ENCODE measurements at regions not wholly inside any gene's neighbourhood (a gene's known extent, or its start where the extent isn't known, plus 50 kb on each side); places are given as distances from the start of the nearest gene placed in this dataset.

DNA sequence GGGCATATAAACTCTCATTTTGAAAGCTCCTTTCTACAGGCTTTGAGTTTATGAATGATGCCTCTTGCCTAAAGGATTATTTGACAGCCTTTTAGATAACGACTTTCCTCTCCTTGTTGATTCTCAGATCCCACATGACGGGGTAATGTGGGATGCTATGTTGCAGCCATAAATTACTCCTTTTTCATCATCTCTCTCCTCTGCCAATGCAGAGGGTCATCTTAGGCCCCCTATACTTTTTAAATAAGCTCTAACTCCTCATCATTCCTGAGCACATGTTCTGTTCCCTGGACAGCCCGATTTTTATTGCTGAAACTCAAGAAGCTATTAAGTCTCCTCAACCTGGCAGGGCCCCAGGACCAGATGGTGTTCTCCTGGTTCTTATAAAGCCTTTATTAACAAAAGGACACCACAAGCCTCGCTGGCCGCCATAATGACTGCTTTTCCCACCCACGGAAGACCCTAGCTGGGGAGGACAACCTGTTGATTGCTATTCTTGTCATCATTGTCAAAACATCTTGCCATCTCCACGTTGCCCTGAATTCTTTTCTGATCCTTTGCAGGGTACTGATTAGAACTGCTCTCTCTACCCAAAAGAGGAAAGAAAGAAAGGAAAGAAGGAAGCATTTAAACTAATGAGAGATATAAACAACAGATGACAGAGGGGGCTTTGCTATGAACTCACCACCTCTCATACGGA, 150.7 kb downstream of the DHX15 start:
- no peak for DNase-seq (ENCODE audit: low read depth, low spot score)
- no peaks in the 10 kb centered on the region for H3K36me3 Mint-ChIP-seq (ENCODE audit: low read depth)
- TF ChIP-seq, protein P1, sequence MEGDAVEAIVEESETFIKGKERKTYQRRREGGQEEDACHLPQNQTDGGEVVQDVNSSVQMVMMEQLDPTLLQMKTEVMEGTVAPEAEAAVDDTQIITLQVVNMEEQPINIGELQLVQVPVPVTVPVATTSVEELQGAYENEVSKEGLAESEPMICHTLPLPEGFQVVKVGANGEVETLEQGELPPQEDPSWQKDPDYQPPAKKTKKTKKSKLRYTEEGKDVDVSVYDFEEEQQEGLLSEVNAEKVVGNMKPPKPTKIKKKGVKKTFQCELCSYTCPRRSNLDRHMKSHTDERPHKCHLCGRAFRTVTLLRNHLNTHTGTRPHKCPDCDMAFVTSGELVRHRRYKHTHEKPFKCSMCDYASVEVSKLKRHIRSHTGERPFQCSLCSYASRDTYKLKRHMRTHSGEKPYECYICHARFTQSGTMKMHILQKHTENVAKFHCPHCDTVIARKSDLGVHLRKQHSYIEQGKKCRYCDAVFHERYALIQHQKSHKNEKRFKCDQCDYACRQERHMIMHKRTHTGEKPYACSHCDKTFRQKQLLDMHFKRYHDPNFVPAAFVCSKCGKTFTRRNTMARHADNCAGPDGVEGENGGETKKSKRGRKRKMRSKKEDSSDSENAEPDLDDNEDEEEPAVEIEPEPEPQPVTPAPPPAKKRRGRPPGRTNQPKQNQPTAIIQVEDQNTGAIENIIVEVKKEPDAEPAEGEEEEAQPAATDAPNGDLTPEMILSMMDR (conservative IDR thresholded peaks at IDR 0.05), result no peak
- no peaks in the 10 kb centered on the region for H3K4me1 Mint-ChIP-seq
- H3K9me3 Mint-ChIP-seq, result peaks cover 5% of the 10 kb centered on the region
- H3K27me3 Mint-ChIP-seq (ENCODE audit: low read depth), result peaks cover 3% of the 10 kb centered on the region
- no peak overlapping the region for H3K4me3 Mint-ChIP-seq
- H3K27ac Mint-ChIP-seq (ENCODE audit: unreplicated experiment), result no peak overlapping the region

DNA sequence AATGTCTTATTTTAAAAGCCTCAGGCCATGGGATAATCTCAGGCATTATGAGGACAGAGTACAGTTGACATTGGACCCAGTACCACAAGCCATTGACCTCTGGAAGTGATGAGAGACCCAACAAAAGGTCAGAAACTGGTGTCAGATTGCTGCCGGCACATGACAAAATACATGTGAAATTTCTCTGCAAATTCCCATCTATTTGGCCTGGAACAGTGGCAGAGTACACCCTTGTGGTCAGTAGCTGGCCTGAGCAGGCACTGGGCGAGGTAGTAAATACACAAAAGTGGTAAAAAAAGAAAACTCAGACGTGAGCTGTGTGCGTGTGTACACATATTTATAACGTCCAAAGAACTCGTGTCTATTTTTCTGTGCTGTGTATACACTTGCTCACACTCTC, 155.5 kb downstream of the DHX15 start:
- Mint-ChIP-seq H3K27me3 (ENCODE audit: low read depth) (no peaks in the 10 kb centered on the region), H3K36me3 (ENCODE audit: low read depth) (no peaks in the 10 kb centered on the region), H3K4me1 (no peaks in the 10 kb centered on the region), H3K4me3 (no peak overlapping the region), H3K27ac (ENCODE audit: unreplicated experiment) (no peak overlapping the region), H3K9me3 (peaks cover 5% of the 10 kb centered on the region)
- DNase-seq (ENCODE audit: low read depth, low spot score), result no peak
- TF ChIP-seq, protein P1 (conservative IDR thresholded peaks at IDR 0.05), result no peak

- Mint-ChIP-seq H3K9me3 (peaks cover 7% of the 10 kb centered on the region), H3K4me1 (no peaks in the 10 kb centered on the region), H3K36me3 (ENCODE audit: low read depth) (no peaks in the 10 kb centered on the region), H3K27ac (ENCODE audit: unreplicated experiment) (no peak overlapping the region), H3K4me3 (no peak overlapping the region), H3K27me3 (ENCODE audit: low read depth) (no peaks in the 10 kb centered on the region)
- DNase-seq (ENCODE audit: low read depth, low spot score), result no peak
- TF ChIP-seq, protein P1 (conservative IDR thresholded peaks at IDR 0.05), result no peak
Observed at GRCh38 chr4:24426557-24426956, 157.8 kb downstream of the DHX15 start.

DNA sequence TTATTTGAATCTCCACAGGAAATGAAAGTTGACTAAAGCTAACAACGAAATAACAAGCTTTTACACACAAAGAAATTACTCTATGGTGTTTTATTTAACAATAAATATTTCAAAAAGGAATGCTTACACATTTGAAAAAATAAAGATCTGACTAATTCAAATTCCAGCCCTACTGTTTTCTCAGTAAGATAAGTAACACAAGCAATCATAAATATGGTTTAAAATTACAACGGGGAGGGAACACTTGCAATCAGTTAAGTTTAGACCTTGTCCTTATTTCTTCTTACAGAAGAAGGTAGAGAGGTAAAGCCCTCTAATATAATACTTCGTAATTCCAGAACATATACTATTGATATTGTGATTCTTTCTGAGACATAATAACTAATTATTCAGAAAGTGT, 158.5 kb downstream of the DHX15 start:
- H3K27ac Mint-ChIP-seq (ENCODE audit: unreplicated experiment), result no peak overlapping the region
- TF ChIP-seq, protein P1 (conservative IDR thresholded peaks at IDR 0.05), result no peak

DNA sequence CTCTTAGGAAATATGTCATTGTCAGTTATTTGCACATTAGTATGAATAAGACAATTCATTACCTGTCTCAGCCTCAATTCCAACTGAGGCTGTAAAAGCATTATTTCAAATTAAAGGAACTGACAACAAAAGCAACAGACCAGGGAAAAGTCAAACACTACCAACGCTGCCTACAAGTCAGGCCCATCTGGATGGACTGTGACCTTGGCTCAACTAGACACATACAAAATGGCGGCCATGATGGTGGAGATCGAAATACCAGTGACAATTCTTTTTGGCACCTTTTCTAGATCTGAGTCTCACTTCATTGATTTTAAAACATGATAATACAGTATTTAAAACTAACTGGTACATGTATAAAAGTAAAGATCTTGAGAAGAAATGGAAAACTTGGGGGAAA, 160.7 kb downstream of the DHX15 start:
- Mint-ChIP-seq H3K4me1 (peaks cover 5% of the 10 kb centered on the region), H3K27ac (ENCODE audit: unreplicated experiment) (no peak overlapping the region), H3K4me3 (no peak overlapping the region), H3K9me3 (peaks cover 2% of the 10 kb centered on the region), H3K27me3 (ENCODE audit: low read depth) (no peaks in the 10 kb centered on the region), H3K36me3 (ENCODE audit: low read depth) (no peaks in the 10 kb centered on the region)
- TF ChIP-seq, protein P1 (conservative IDR thresholded peaks at IDR 0.05), result no peak
- DNase-seq (ENCODE audit: low read depth, low spot score), result no peak

More for the DNA sequence above, 158.5 kb downstream of the DHX15 start:
- DNase-seq (ENCODE audit: low read depth, low spot score), result no peak
- Mint-ChIP-seq H3K4me1 (no peaks in the 10 kb centered on the region), H3K9me3 (peaks cover 5% of the 10 kb centered on the region), H3K36me3 (ENCODE audit: low read depth) (no peaks in the 10 kb centered on the region), H3K4me3 (no peak overlapping the region), H3K27me3 (ENCODE audit: low read depth) (no peaks in the 10 kb centered on the region)
